ENCODE measurements at regions not wholly inside any gene's neighbourhood (a gene's known extent, or its start where the extent isn't known, plus 50 kb on each side); places are given as distances from the start of the nearest gene placed in this dataset.

DNA sequence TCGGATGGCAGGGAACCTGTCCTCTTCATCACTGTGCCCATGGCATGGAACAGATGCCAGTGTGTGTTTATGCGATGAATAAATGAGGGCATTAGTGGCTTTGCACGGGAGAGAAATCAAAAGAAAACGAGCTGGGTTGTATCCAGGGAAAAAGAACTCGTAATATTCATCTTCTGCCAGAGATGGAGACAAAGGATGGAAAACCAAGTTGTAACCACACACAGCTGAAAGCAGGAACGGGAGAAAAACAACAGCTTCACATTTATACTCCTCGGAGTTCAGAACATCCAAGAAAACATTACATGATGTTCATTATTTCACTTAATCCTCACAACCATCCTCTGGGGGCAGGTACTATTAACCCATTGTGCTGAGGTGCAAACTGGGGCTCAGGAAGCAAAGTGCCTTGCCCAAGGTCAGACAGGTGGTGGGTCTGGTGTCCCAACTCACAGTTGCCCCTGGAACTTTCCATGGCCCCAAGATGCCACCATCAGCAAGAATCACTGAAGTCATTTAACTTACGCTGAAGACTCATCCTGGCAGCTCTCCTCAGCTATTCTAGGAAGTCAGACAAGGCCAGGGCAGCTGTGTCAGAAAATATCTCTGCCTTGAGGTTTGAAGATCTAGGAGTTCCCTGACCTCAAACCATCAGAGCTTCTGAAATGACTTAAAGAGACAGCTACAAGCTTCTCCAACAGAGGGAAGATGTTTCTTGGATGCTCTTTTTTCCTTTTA lies 250.4 kb downstream of the NSG2 start:
- Histone ChIP-seq H3K9me3 (no peaks in the 10 kb centered on the region), H3K27me3 (ENCODE audit: low read depth) (no peaks in the 10 kb centered on the region), H3K4me1 (no peaks in the 10 kb centered on the region), H3K4me3 (no peak overlapping the region), H3K36me3 (replicated peaks) (no peaks in the 10 kb centered on the region)
- no peak for DNase-seq (ENCODE audit: low spot score in 2 of 2)
- in situ Hi-C loops (cut with MboI; ENCODE audit: low sequenced_read_pairs), result no loop called here

DNA sequence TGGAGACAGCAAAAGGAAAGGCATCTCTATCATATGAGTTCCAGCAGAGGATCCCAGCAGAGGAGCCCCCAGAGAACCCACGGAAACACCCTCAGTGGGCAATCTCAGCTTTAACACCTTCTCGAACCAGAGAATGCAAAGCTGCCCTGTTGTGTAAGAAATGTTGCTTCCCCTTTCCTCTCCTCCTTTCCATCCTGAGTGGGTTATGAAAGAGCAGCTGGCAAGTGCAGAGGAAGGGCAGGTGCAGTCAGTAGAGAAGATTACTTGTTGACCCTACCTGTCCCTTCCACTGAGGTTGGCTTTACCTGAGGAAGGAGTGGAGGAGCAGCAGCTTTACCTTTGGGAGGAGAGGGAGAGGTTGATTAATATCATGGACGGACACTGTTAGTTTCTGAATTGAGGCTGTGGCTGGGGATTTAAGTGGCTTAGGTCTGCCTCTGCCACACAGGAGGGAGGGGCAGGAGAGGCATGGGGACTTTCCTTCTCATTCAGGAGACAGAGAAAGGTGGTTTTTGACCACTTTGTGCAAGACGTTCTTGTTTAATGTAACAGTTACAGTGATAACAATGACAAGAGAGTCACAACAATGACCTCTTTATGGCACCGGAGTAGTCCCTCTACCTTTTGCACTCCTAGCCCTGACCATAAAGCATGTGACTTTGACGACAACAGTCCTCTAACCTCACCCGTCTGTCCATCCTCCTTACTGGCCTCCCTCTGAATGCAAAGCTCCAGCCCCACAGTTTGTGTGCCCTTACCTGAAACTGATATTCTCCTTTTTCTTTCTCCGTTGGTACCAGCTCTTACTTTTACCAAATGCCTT lies 254.8 kb downstream of the NSG2 start:
- H3K4me3 ChIP-seq, result no peak overlapping the region
- no peaks in the 10 kb centered on the region for H3K4me1 ChIP-seq
- H3K27me3 ChIP-seq (ENCODE audit: low read depth), result no peaks in the 10 kb centered on the region
- in situ Hi-C loops (cut with MboI; ENCODE audit: low sequenced_read_pairs), result no loop called here
- no peaks in the 10 kb centered on the region for H3K36me3 ChIP-seq (replicated peaks)
- H3K9me3 ChIP-seq, result no peaks in the 10 kb centered on the region
- DNase-seq (ENCODE audit: low spot score in 2 of 2), result no peak

DNA sequence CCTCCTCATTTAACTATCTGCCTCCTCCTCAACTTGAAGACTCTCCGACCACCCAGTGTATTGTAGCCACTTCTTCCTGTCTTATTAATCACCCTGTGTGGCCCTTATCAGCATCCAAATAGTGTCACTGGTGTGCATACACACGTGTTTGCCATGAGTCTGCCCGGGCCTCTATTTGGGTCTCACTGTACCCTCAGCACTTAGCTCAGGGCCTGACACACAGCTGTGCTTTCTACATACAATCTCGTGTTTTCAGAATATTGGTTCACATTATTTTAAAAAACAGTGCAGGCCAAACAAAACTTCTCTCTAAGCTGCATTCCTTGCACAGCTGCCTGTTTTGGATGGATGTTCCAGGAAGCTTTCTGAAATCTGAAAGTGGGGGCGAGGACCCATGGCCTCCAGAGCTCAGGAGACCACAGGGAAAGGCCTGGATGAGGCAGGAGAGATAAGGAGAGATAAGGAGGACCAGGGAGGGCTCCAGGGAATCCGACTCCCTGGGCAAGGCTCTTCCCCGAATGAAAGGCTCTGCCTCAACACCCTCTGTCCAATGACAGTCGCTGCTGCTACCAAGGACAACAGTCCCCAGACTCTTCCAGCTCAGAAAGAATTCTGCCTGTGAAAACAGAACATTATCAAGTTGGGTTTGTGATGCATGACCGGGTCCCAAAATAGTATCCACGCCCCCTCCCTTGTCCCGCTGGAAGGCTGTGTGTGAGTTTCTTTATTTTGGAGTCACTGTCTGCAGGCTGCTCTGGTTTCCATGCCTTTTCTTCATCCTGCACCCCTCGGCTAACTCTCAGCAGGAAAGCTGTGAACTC lies 255.6 kb downstream of the NSG2 start:
- H3K9me3 ChIP-seq, result no peaks in the 10 kb centered on the region
- in situ Hi-C loops (cut with MboI; ENCODE audit: low sequenced_read_pairs), result no loop called here
- H3K36me3 ChIP-seq (replicated peaks), result no peaks in the 10 kb centered on the region
- no peak for DNase-seq (ENCODE audit: low spot score in 2 of 2)
- H3K27me3 ChIP-seq (ENCODE audit: low read depth), result no peaks in the 10 kb centered on the region; the same call in 1 of the 2 replicates
- H3K4me3 ChIP-seq, result no peak overlapping the region
- H3K4me1 ChIP-seq, result no peaks in the 10 kb centered on the region

DNA sequence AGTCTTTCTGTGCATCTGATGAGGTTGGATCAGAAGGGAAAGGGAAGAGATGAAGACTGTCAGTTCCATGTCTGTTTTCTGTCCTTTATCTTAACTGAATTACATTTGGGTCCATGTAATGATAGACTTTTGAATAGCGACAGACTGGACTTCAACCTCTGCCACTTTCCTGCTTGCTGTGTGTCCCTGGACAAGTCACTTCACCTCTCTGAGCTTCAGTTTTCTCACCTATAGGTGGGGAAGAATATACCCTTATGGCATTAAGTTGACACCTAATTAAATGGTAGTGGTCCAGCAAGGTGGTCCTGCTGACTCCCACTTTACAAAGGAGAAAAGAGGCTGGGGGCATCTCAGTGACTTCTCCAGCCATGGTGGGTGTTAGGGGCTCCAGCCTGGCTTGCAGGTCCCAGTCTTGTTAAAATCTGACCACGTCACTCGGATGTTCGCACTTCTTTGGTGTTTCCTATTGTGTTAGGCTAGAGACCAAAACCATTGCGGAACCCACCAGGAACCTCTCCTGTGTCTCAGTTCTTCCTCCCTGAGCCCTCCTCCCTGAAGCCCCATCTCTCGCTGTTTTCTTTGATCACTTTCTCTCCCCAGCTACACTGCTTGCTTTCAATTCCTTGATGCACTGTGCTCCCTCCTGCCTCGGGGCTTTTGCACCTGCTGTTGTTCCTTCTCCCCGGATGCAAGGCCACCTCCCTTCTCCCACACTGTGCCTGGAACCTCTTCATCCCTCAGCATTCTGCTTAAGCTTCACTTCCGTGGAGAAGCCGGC lies 256.5 kb downstream of the NSG2 start:
- DNase-seq (ENCODE audit: low spot score in 2 of 2), result no peak
- H3K9me3 ChIP-seq, result no peaks in the 10 kb centered on the region
- H3K4me3 ChIP-seq, result no peak overlapping the region
- no peaks in the 10 kb centered on the region for H3K36me3 ChIP-seq (replicated peaks)
- no peaks in the 10 kb centered on the region; the same call in 1 of the 2 replicates for H3K27me3 ChIP-seq (ENCODE audit: low read depth)
- in situ Hi-C loops (cut with MboI; ENCODE audit: low sequenced_read_pairs), result no loop called here
- no peaks in the 10 kb centered on the region for H3K4me1 ChIP-seq

DNA sequence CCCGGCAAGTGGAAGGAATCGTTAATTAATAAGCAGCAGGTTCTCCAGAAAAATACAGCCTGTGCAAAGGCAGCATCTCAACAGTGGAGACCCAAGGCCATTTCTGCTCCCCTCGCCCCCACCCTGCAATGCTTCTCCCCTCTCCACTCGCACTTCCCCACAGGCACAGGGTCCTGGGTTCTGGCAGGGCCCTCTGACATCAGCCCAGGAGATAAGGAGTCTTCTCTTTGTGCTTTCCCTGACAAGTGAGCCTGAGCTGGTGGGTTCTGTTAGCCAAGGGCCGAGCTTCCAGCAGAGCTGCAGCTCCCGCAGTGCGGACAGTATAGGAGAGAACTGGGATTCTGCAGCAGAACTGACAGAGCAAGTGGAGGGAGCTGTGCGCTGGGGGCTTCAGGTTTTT lies 257.5 kb downstream of the NSG2 start:
- Histone ChIP-seq H3K27me3 (ENCODE audit: low read depth) (no peaks in the 10 kb centered on the region; the same call in 1 of the 2 replicates), H3K9me3 (no peaks in the 10 kb centered on the region), H3K36me3 (replicated peaks) (no peaks in the 10 kb centered on the region), H3K4me1 (no peaks in the 10 kb centered on the region), H3K4me3 (no peak overlapping the region)
- in situ Hi-C loops (cut with MboI; ENCODE audit: low sequenced_read_pairs), result no loop called here
- no peak for DNase-seq (ENCODE audit: low spot score in 2 of 2)

DNA sequence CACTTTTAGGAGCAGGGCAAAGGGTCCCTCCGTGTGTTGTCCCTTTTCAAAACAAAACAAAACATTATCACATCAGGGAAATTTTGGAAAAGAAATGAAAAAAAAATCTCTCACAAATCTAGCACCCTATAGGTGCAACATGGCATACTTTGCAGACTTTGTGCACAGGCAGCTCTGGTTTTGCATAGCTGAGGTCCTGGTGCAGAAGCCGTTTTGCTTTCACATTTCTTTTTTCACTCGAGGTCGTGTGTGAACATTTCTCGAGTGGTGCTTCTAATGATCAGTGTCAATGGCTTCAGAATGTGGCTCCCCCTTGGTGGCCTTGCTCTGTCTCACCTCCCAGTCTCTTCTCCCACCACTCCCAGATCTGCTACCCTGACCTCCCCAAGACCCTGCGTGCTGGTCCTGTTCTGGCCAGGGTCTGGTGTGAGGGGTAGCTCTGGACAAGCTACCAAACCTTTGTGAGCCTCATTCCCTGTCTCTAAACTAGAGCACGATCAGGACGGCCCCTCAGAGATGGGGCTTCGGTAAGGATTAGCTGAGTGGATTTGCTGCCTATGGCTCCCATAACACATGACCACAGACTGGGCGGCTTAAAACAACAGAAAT lies 258.0 kb downstream of the NSG2 start:
- DNase-seq (ENCODE audit: low spot score in 2 of 2), result no peak
- in situ Hi-C loops (cut with MboI; ENCODE audit: low sequenced_read_pairs), result no loop called here
- Histone ChIP-seq H3K4me3 (no peak overlapping the region), H3K27me3 (ENCODE audit: low read depth) (no peaks in the 10 kb centered on the region; the same call in 1 of the 2 replicates), H3K4me1 (no peaks in the 10 kb centered on the region), H3K36me3 (replicated peaks) (no peaks in the 10 kb centered on the region), H3K9me3 (no peaks in the 10 kb centered on the region)

DNA sequence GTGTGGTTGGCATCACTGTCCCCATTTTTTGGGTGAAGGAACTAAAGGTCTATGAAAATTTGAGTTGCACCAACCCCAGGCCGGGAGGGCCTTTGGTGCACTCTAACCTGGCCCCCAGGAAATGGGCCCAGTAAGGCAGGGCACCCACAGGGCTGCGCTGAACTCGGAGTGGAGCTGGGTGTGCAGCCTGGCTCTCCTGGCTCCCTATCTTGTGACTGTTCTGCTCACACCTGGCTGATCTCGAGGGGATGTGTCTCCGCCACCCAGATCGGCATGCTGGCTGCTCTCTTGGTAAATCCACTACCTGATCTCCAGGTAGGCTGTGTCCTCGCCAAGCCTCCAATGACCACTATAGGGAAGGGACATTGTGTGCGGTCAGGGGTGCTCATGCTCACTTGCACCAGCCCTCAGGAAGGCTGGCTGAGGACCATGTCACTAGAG lies 259.8 kb downstream of the NSG2 start:
- Histone ChIP-seq H3K4me3 (no peak overlapping the region), H3K9me3 (no peaks in the 10 kb centered on the region), H3K4me1 (no peaks in the 10 kb centered on the region), H3K27me3 (ENCODE audit: low read depth) (no peaks in the 10 kb centered on the region; the same call in 1 of the 2 replicates), H3K36me3 (replicated peaks) (no peaks in the 10 kb centered on the region)
- in situ Hi-C loops (cut with MboI; ENCODE audit: low sequenced_read_pairs), result no loop called here
- no peak for DNase-seq (ENCODE audit: low spot score in 2 of 2)

DNA sequence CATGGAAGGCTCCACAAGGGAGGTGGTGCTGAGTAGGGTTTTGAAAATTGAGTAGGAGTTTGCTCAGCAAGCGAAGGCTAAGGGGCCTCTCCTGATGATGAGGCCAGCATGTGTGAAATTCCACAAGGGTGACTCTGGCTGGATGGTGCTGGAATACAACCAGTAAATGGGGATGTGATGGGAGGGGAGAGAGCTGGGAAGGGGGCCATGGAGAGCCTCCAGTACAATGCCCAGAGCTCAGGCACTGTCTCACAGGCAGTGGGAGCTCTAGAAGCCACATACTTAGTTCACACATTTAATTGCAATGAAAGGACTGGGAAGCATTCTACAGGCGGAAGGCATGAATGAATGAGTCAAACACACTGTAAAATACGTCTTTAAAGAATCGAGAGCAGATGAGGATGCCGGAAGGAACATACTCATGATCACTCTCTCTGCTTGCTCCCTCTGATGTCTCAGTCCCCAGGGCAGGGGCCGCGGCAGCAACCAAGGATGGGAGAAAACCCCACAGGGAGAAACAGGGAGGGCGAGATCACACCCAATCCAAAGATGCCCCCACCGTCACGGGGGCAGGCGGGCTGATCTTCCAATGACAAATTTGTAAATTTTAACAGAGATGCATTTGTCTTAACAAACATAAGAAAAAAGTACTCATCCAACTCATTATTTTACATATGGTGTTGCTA lies 261.0 kb downstream of the NSG2 start:
- Histone ChIP-seq H3K4me1 (no peaks in the 10 kb centered on the region), H3K4me3 (no peak overlapping the region), H3K9me3 (no peaks in the 10 kb centered on the region), H3K36me3 (replicated peaks) (no peaks in the 10 kb centered on the region), H3K27me3 (ENCODE audit: low read depth) (no peaks in the 10 kb centered on the region; the same call in 1 of the 2 replicates)
- DNase-seq (ENCODE audit: low spot score in 2 of 2), result no peak
- in situ Hi-C loops (cut with MboI; ENCODE audit: low sequenced_read_pairs), result no loop called here

DNA sequence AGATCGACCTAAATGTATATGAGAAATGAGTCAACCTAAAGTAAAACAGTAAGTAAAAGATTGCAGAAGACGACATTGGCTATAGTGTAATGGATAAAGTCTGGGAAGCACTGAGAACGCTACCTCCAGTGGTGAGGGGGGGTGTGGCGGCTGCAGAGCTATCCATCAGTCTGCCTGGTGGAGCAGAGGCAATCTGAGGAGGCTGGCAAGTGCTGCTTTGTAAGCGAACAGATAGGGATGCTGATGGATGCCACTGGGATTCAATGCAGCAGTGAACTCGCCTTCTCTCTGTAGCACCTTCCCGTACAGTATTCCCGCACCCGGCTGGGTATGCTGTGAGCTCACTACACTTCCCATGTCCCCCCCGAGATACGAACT lies 261.5 kb downstream of the NSG2 start:
- Histone ChIP-seq H3K27me3 (ENCODE audit: low read depth) (no peaks in the 10 kb centered on the region; the same call in 1 of the 2 replicates), H3K4me1 (no peaks in the 10 kb centered on the region), H3K9me3 (no peaks in the 10 kb centered on the region), H3K36me3 (replicated peaks) (no peaks in the 10 kb centered on the region), H3K4me3 (no peak overlapping the region)
- no peak for DNase-seq (ENCODE audit: low spot score in 2 of 2)
- in situ Hi-C loops (cut with MboI; ENCODE audit: low sequenced_read_pairs), result no loop called here

DNA sequence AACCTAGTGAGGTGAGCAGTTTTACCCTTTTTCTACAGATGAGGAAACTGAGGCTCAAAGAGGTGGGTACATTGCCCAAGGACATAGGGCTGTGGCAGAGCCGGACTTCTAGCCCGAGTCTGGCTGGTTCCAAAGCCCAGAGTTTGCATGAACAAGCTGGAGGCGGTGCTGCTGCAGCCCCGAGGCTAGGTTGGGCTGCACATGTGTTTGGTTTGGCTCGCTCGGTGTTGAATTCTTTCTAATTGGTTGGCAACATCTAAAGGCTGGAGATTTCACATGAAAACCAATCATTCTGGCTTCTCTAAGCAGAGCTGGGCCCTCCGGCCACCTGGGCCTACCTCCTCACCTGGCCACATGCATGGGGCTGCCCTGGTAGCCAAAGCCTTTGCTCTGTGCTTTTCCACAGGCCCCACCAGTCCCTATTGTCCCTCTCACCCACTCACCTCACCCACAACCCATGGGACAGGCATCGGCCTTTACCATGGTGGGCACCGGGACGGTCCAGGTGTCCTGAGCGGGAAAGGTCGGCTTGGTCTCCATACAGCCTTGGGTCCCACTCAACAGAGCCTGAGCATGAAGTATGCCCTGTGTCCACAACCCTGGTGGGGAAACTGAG lies 262.3 kb downstream of the NSG2 start:
- no peaks in the 10 kb centered on the region for H3K9me3 ChIP-seq
- no peak for DNase-seq (ENCODE audit: low spot score in 2 of 2)
- H3K36me3 ChIP-seq (replicated peaks), result no peaks in the 10 kb centered on the region
- in situ Hi-C loops (cut with MboI; ENCODE audit: low sequenced_read_pairs), result no loop called here
- H3K27me3 ChIP-seq (ENCODE audit: low read depth), result no peaks in the 10 kb centered on the region; the same call in 1 of the 2 replicates
- no peak overlapping the region for H3K4me3 ChIP-seq
- no peaks in the 10 kb centered on the region for H3K4me1 ChIP-seq

DNA sequence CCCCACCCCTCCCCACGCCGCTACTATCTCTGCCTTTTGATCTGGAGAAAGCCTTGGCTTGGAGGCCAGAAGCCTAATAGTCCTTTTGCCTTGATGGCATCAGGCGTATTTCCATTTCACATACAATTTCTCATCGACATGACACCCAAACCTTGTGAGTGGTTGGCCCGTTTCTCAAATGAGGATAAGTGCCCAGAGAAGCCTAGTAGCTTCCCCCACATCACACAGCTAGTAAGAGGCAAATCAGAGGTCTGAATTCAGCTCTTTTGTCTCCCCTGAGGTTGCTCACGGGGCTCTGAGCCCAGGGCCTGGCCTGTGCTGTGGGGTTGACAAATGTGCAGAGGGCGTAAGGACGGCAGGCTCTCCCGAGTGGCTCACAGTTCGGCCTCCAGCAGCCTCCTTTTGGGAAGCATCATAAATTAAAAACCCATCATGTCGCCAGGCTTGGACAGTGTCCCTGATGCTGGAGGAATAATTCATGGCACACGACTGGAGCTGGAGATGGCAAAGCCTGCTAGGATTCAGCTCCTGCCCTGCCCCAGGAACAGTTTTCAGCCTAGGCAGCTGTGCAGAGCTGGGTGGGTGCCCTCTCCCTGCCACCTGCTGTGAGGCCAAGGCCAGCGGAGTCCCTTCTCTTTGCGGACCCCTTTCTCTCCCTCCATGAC lies 263.8 kb downstream of the NSG2 start:
- Histone ChIP-seq H3K36me3 (replicated peaks) (no peaks in the 10 kb centered on the region), H3K4me1 (no peaks in the 10 kb centered on the region), H3K9me3 (no peaks in the 10 kb centered on the region), H3K27me3 (ENCODE audit: low read depth) (no peaks in the 10 kb centered on the region; the same call in 1 of the 2 replicates), H3K4me3 (no peak overlapping the region)
- in situ Hi-C loops (cut with MboI; ENCODE audit: low sequenced_read_pairs), result no loop called here
- no peak for DNase-seq (ENCODE audit: low spot score in 2 of 2)

DNA sequence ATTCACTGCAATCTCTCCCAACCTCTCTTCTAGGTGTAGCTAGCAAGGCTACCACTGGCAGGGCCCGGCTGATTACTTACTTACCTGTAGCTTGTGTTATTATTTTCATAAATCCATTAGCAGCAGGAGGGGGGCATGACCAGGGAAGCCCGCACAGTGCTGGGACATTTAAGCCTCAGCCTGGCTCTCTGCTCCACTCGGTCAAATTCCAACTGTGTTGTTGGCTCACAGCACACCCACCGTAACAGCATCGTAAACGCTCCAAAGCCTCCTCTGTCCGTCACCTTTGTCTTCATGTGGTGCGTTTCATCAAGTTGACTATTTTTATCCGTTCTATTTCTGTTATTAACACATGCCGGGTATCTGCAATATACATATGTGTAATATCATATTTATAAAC lies 264.7 kb downstream of the NSG2 start:
- H3K4me1 ChIP-seq, result no peaks in the 10 kb centered on the region
- H3K9me3 ChIP-seq, result no peaks in the 10 kb centered on the region
- H3K27me3 ChIP-seq (ENCODE audit: low read depth), result no peaks in the 10 kb centered on the region; the same call in 1 of the 2 replicates
- in situ Hi-C loops (cut with MboI; ENCODE audit: low sequenced_read_pairs), result loop anchor here (10.0 kb wide), 1 partner anchor 685 kb away; no protein-coding TSS in a partner anchor
- no peak for DNase-seq (ENCODE audit: low spot score in 2 of 2)
- H3K4me3 ChIP-seq, result no peak overlapping the region
- H3K36me3 ChIP-seq (replicated peaks), result no peaks in the 10 kb centered on the region

Measured in HAP-1 (cell line).